Smooth muscle cell (in vitro differentiated cells): ENCODE measurements at regions not wholly inside any gene's neighbourhood (a gene's known extent, or its start where the extent isn't known, plus 50 kb on each side); places are given as distances from the start of the nearest gene placed in this dataset.
"Not testable (repeated sequence)": the region's sequence is repeated elsewhere in the genome, so short reads cannot be mapped to it uniquely, and the experiment has no call there.

Source experiments
- DNase-seq: peaks from one replicate; lab custom pipeline; 2025; ENCODE audit not compliant: unreplicated experiment; lab: John Stamatoyannopoulos, UW
- H2AFZ ChIP-seq: fragments of 200-600 bp; sonication (generic); 2 replicates; pipeline ENCODE4 v1.6.0; 2016; ENCODE audit warnings: antibody characterized with exemption, low read depth, mild to moderate bottlenecking
- H3F3A ChIP-seq: fragments of 200-600 bp; sonication (generic); 2 replicates; pipeline ENCODE4 v1.6.0; 2017; ENCODE audit warnings: antibody characterized with exemption, low read depth
- H3K27ac ChIP-seq: fragments of 200-600 bp; sonication (generic); 2 replicates; pipeline ENCODE4 v1.5.1; 2016; ENCODE audit warnings: low read depth, mild to moderate bottlenecking
- H3K27me3 ChIP-seq: fragments of 200-600 bp; sonication (generic); 2 replicates; pipeline ENCODE4 v1.6.1; 2016; ENCODE audit warnings: low read depth, mild to moderate bottlenecking
- H3K36me3 ChIP-seq: fragments of 200-600 bp; sonication (generic); 2 replicates; pipeline ENCODE4 v1.5.1; 2016; ENCODE audit warnings: low read depth
- H3K4me1 ChIP-seq: fragments of 200-600 bp; sonication (generic); 2 replicates; pipeline ENCODE4 v1.5.1; 2016; ENCODE audit warnings: low read depth
- H3K4me2 ChIP-seq: fragments of 200-600 bp; sonication (generic); 2 replicates; pipeline ENCODE4 v1.6.0; 2016; ENCODE audit warnings: mild to moderate bottlenecking
- H3K4me3 ChIP-seq: fragments of 200-600 bp; sonication (generic); 2 replicates; pipeline ENCODE4 v1.5.1; 2016; ENCODE audit warnings: mild to moderate bottlenecking
- H3K79me2 ChIP-seq: fragments of 200-600 bp; sonication (generic); 2 replicates; pipeline ENCODE4 v1.6.0; 2016; ENCODE audit warnings: low read depth, mild to moderate bottlenecking
- H3K9ac ChIP-seq: fragments of 200-600 bp; sonication (generic); 2 replicates; pipeline ENCODE4 v1.6.0; 2016; ENCODE audit warnings: low read depth
- H3K9me3 ChIP-seq: fragments of 200-600 bp; sonication (generic); replicated peaks from 2 replicates; pipeline ENCODE4 v1.5.1; 2016; ENCODE audit warnings: low read depth
- H4K20me1 ChIP-seq: fragments of 200-600 bp; sonication (generic); 2 replicates; pipeline ENCODE4 v1.6.0; 2016; ENCODE audit warnings: low read depth
- CTCF ChIP-seq: fragments of 200-600 bp; sonication (generic); IDR thresholded peaks from 2 replicates; pipeline ENCODE4 v1.5.1; 2017; ENCODE audit warnings: borderline replicate concordance, mild to moderate bottlenecking, antibody characterized with exemption; ENCODE audit not compliant: insufficient read depth, poor library complexity, severe bottlenecking
- WGBS: methylation state at CpG from one replicate; pipeline ENCODE4 v1.1.7; 2016; ENCODE audit warnings: low lambda C conversion rate; 5-methylcytosine and 5-hydroxymethylcytosine counted together

GRCh38 chr11:67820081-67820480 lies 145.7 kb upstream of the ALDH3B2 start:
- no peak overlapping the region for H3K9ac ChIP-seq
- H4K20me1 ChIP-seq, result no peaks in the 10 kb centered on the region
- no peaks in the 10 kb centered on the region for H3F3A ChIP-seq
- H3K4me2 ChIP-seq, result no peak overlapping the region
- no peak overlapping the region for H2AFZ ChIP-seq
- no peak overlapping the region for H3K27ac ChIP-seq
- H3K9me3 ChIP-seq, result no peaks in the 10 kb centered on the region
- H3K4me3 ChIP-seq, result no peak overlapping the region
- no peaks in the 10 kb centered on the region for H3K27me3 ChIP-seq
- H3K79me2 ChIP-seq, result no peaks in the 10 kb centered on the region
- no peak for TF ChIP-seq CTCF
- no peak for DNase-seq
- no peaks in the 10 kb centered on the region for H3K4me1 ChIP-seq
- 86% methylated on average over 9 of the region's 9 CpGs for WGBS
- H3K36me3 ChIP-seq, result no peaks in the 10 kb centered on the region

- H3K4me1 ChIP-seq, H3K4me2 ChIP-seq, H2AFZ ChIP-seq, H3K4me3 ChIP-seq, H3K27ac ChIP-seq, H3F3A ChIP-seq, H3K79me2 ChIP-seq, H3K9me3 ChIP-seq, H4K20me1 ChIP-seq, H3K27me3 ChIP-seq, H3K9ac ChIP-seq, DNase-seq, H3K36me3 ChIP-seq: not testable (repeated sequence)
- WGBS, result 90% methylated on average over 21 of the region's 21 CpGs
Measured at GRCh38 chr11:67817558-67817957, 143.1 kb upstream of the ALDH3B2 start.

- H3K79me2 ChIP-seq, H3F3A ChIP-seq, H4K20me1 ChIP-seq, DNase-seq, H3K4me3 ChIP-seq, H3K9ac ChIP-seq, H3K27ac ChIP-seq, H3K36me3 ChIP-seq, H3K27me3 ChIP-seq, H3K9me3 ChIP-seq, H2AFZ ChIP-seq, H3K4me1 ChIP-seq: not testable (repeated sequence)
- WGBS, result 70% methylated on average over 2 of the region's 2 CpGs
- H3K4me2 ChIP-seq, result peak overlapping the region; percentile 44
Measured at GRCh38 chr11:67809301-67809700, 134.9 kb upstream of the ALDH3B2 start.

GRCh38 chr11:67807896-67808295 lies 133.5 kb upstream of the ALDH3B2 start:
- not testable (repeated sequence) for H3K9ac ChIP-seq, H3K27ac ChIP-seq, H3K4me2 ChIP-seq, DNase-seq, H2AFZ ChIP-seq, H3K27me3 ChIP-seq, H3K4me3 ChIP-seq, H3K9me3 ChIP-seq, H4K20me1 ChIP-seq, H3K4me1 ChIP-seq, H3K36me3 ChIP-seq, H3K79me2 ChIP-seq, H3F3A ChIP-seq
- WGBS, result 92% methylated on average over 14 of the region's 14 CpGs

GRCh38 chr11:67806728-67807235 lies 132.4 kb upstream of the ALDH3B2 start:
- not testable (repeated sequence) for H3K27me3 ChIP-seq, DNase-seq, H2AFZ ChIP-seq, H3K27ac ChIP-seq, H3K4me1 ChIP-seq, H4K20me1 ChIP-seq, H3K79me2 ChIP-seq, H3K9me3 ChIP-seq, H3K36me3 ChIP-seq, H3F3A ChIP-seq, H3K9ac ChIP-seq
- Histone ChIP-seq H3K4me3 (peak overlapping the region; percentile 50), H3K4me2 (peak overlapping the region; percentile 81)
- 23% methylated on average over 8 of the region's 8 CpGs for WGBS

GRCh38 chr11:67806183-67806582 lies 131.8 kb upstream of the ALDH3B2 start:
- H3K9me3 ChIP-seq, H3K4me1 ChIP-seq, H3F3A ChIP-seq, H3K27ac ChIP-seq, H4K20me1 ChIP-seq, H3K79me2 ChIP-seq, H3K36me3 ChIP-seq, H2AFZ ChIP-seq, H3K27me3 ChIP-seq, H3K9ac ChIP-seq: not testable (repeated sequence)
- peak overlapping the region; percentile 81 for H3K4me2 ChIP-seq
- peak; percentile 52 for DNase-seq
- WGBS, result 7% methylated on average over 6 of the region's 26 CpGs
- peak overlapping the region; percentile 50 for H3K4me3 ChIP-seq

- H3K27ac ChIP-seq, result peak overlapping the region; percentile 80
- H3K36me3 ChIP-seq, H3K79me2 ChIP-seq, H4K20me1 ChIP-seq, H3K4me1 ChIP-seq, H3F3A ChIP-seq, H3K27me3 ChIP-seq, H3K9me3 ChIP-seq: not testable (repeated sequence)
- peak overlapping the region; percentile 68 for H3K4me3 ChIP-seq
- 0% methylated on average over 13 of the region's 66 CpGs for WGBS
- H2AFZ ChIP-seq, result peak overlapping the region; percentile 84
- peak overlapping the region; percentile 86 for H3K9ac ChIP-seq
- H3K4me2 ChIP-seq, result peak overlapping the region; percentile 81
- peak; percentile 99 for DNase-seq
Measured at GRCh38 chr11:67805253-67806126, 131.1 kb upstream of the ALDH3B2 start.
